ENCODE measurements at regions not wholly inside any gene's neighbourhood (a gene's known extent, or its start where the extent isn't known, plus 50 kb on each side); places are given as distances from the start of the nearest gene placed in this dataset.

DNA sequence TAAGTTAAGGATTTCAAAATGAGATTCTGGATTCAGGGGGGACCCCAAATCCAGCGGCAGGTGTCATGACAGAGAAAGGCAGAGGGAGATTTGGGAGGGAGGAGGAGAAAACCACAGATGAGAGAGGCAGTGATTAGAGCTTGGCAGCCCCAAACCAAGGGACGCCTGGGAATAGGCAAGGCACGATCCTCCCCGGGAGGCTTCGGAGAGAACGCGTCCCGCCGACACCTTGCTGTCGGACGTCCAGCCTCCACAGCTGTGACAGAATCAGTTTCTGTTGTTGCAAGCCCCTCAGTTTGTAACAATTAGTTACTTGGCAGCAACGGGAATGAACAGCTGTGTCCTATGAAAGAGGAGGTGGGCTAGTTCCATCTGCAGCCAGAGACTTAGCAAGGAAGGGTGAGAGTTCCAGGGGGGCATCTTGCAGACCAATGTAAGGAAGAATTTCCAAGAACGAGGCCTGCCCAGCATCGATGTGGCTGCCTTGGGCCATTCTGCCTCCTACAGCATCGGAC is 110.7 kb upstream of the SDK2 start:
- TF ChIP-seq POLR2AphosphoS5 (IDR thresholded peaks at IDR 0.05): no peak
- TF ChIP-seq, protein P1, sequence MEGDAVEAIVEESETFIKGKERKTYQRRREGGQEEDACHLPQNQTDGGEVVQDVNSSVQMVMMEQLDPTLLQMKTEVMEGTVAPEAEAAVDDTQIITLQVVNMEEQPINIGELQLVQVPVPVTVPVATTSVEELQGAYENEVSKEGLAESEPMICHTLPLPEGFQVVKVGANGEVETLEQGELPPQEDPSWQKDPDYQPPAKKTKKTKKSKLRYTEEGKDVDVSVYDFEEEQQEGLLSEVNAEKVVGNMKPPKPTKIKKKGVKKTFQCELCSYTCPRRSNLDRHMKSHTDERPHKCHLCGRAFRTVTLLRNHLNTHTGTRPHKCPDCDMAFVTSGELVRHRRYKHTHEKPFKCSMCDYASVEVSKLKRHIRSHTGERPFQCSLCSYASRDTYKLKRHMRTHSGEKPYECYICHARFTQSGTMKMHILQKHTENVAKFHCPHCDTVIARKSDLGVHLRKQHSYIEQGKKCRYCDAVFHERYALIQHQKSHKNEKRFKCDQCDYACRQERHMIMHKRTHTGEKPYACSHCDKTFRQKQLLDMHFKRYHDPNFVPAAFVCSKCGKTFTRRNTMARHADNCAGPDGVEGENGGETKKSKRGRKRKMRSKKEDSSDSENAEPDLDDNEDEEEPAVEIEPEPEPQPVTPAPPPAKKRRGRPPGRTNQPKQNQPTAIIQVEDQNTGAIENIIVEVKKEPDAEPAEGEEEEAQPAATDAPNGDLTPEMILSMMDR (IDR thresholded peaks at IDR 0.05): no peak
- TF ChIP-seq POLR2A (IDR thresholded peaks at IDR 0.05): no peak
- no peaks in the 10 kb centered on the region for H3K36me3 ChIP-seq
- no peak overlapping the region for H3K27ac ChIP-seq
- H3K27me3 ChIP-seq (replicated peaks; ENCODE audit: insufficient read depth): no peaks in the 10 kb centered on the region
- H3K9me3 ChIP-seq: no peaks in the 10 kb centered on the region
- no peak overlapping the region for H3K4me3 ChIP-seq
- DNase-seq (ENCODE audit: low spot score): no peak
- intact Hi-C loops (cut with DNase I): loop anchor here (10.0 kb wide), 1 partner anchor 70 kb away; no protein-coding TSS in a partner anchor
- no peaks in the 10 kb centered on the region for H3K4me1 ChIP-seq (replicated peaks)
- WGBS: 78% methylated on average over 15 of the region's 15 CpGs

DNA sequence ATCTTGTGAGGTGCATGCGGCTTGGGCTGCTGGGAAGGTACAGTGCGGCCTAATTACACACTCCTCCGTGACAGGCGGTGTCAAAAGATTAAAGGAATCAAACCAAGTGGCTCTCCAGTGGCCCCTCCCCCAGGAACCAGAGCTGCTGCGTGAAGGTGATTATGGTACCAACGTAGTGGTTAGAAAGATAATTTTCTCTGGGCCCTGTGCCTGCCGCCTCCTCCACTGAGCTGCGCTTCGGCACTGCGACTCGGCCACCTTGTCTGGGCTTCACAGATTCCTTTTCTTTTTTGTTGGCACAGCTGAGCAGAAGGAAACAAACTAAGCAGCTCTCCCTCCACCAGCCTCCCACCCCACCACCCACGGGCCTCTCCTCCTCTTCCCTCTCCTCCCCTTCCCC is 113.2 kb upstream of the SDK2 start:
- no peak for DNase-seq (ENCODE audit: low spot score)
- no peaks in the 10 kb centered on the region for H3K27me3 ChIP-seq (replicated peaks; ENCODE audit: insufficient read depth)
- TF ChIP-seq, protein P1 (IDR thresholded peaks at IDR 0.05): no peak
- no peak for TF ChIP-seq POLR2AphosphoS5 (IDR thresholded peaks at IDR 0.05)
- no peak for TF ChIP-seq POLR2A (IDR thresholded peaks at IDR 0.05)

DNA sequence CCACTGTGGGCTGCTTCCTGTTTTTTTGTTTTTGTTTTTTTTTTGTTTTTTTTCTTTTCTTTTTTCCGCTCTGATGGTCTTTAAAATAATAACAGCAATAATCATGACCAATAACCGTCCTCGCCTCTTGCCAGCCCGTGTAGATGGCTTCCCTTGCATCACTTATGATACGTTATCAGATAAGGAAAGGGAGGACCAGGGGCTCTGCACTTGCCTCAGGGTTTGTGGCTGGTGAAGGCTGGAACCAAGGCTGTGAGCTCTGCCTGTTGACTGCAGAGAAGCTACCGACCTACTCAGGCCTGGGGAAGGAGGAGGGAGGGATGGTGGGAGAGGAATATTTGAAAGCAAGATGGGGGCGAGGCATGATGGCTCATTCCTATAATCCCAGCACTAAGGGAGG is 114.0 kb upstream of the SDK2 start:
- 61% methylated on average over 7 of the region's 7 CpGs for WGBS
- TF ChIP-seq, protein P1 (IDR thresholded peaks at IDR 0.05): no peak
- TF ChIP-seq POLR2AphosphoS5 (IDR thresholded peaks at IDR 0.05) (no peak), POLR2A (IDR thresholded peaks at IDR 0.05) (no peak)
- no peak overlapping the region for H3K4me3 ChIP-seq
- no peaks in the 10 kb centered on the region for H3K27me3 ChIP-seq (replicated peaks; ENCODE audit: insufficient read depth)
- intact Hi-C loops (cut with DNase I): loop anchor here (10.0 kb wide), 1 partner anchor 67 kb away; no protein-coding TSS in a partner anchor
- no peak overlapping the region for H3K27ac ChIP-seq
- no peaks in the 10 kb centered on the region for H3K36me3 ChIP-seq
- DNase-seq (ENCODE audit: low spot score): no peak
- no peaks in the 10 kb centered on the region for H3K4me1 ChIP-seq (replicated peaks)
- no peaks in the 10 kb centered on the region for H3K9me3 ChIP-seq

More for the DNA sequence above, 113.2 kb upstream of the SDK2 start:
- Histone ChIP-seq H3K36me3 (no peaks in the 10 kb centered on the region), H3K4me1 (replicated peaks) (no peaks in the 10 kb centered on the region), H3K27ac (no peak overlapping the region), H3K9me3 (no peaks in the 10 kb centered on the region), H3K4me3 (no peak overlapping the region)
- intact Hi-C loops (cut with DNase I): loop anchor here (10.0 kb wide), 1 partner anchor 67 kb away; no protein-coding TSS in a partner anchor
- 51% methylated on average over 12 of the region's 12 CpGs for WGBS

DNA sequence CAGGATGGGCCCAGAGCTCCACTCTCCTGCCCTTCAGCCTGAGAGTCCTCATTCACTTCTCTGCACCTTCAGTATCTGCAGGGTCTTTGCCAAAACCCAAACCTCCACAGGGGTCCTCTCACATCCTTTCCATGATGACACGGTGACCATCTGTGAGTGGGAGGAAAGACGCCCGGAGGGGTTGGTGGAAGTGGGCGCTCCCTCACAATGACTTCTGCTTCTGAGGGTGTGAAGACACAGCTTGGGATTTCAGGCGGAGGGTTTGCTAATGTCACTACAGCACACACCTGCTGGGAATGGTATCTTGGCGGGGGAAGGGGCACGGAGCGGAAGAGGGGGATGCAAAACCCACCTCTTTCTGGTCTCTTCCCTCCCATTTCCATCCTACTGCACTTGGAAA is 115.1 kb upstream of the SDK2 start:
- Histone ChIP-seq H3K4me3 (no peak overlapping the region), H3K27ac (no peak overlapping the region), H3K9me3 (no peaks in the 10 kb centered on the region), H3K27me3 (replicated peaks; ENCODE audit: insufficient read depth) (no peaks in the 10 kb centered on the region), H3K4me1 (replicated peaks) (no peaks in the 10 kb centered on the region), H3K36me3 (no peaks in the 10 kb centered on the region)
- 82% methylated on average over 8 of the region's 8 CpGs for WGBS
- DNase-seq (ENCODE audit: low spot score): no peak
- TF ChIP-seq POLR2A (IDR thresholded peaks at IDR 0.05) (no peak), POLR2AphosphoS5 (IDR thresholded peaks at IDR 0.05) (no peak)
- TF ChIP-seq, protein P1 (IDR thresholded peaks at IDR 0.05): no peak
- intact Hi-C loops (cut with DNase I): loop anchor here (10.0 kb wide), 1 partner anchor 65 kb away; no protein-coding TSS in a partner anchor

All from prostate gland (tissue), 2 donors.